ENCODE measurements at regions not wholly inside any gene's neighbourhood (a gene's known extent, or its start where the extent isn't known, plus 50 kb on each side); places are given as distances from the start of the nearest gene placed in this dataset.

DNA sequence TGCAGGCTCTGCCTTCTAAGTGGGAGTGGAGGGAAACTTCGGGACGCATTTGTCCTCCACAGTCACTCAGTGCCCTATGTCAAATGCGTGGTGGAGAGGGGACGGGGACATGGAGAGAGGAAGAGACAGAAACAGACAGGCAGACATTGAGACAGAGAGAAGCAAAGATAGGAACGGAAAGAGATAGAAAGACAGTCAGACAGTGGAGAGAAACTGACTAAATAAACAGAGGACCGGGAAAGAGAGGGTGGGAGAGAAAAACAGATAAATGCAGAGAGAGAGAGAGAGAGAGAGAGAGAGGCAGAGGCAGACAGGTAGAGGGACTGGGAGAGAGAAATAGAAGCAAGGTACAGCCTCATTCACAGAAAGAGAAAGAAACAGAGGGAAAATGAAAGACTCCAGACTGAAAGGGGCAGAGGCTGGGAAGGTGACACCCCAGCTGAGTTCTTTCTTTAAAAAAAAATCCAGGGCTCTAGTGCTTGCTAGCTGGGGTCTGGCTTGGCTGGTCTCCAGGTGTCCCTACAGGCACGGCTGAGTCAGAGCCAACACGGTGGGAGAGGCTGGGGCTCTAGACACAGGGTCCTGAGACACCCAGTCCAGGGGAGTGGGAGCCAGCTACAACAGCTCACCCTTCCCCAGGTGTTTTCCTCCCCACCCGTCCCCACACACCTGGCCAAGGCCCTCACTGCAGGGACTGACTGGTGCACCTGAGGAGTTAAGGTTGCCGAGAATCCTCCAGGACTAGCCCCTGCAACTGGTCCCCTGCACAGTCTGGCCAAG lies 506.1 kb upstream of the PROK2 start:
- no peak for DNase-seq

DNA sequence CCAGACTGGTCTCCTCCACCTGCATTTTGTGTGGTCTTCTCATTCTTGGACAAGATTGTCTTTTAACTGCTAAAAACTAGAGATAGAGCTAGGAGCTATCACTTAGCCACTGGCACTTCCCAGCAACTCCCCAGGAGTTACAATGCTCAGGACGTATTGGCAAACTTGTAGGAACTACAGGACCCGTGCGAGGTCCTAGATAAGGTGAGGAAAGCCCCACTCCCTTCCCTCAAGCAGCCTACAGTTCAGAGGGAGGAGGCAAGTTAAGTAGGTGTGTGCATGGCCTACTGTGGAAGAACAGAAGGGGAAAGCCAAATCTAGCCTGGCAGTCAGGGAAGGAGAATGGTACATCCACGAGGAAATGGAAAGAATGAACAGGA lies 504.7 kb upstream of the PROK2 start:
- DNase-seq, result no peak

DNA sequence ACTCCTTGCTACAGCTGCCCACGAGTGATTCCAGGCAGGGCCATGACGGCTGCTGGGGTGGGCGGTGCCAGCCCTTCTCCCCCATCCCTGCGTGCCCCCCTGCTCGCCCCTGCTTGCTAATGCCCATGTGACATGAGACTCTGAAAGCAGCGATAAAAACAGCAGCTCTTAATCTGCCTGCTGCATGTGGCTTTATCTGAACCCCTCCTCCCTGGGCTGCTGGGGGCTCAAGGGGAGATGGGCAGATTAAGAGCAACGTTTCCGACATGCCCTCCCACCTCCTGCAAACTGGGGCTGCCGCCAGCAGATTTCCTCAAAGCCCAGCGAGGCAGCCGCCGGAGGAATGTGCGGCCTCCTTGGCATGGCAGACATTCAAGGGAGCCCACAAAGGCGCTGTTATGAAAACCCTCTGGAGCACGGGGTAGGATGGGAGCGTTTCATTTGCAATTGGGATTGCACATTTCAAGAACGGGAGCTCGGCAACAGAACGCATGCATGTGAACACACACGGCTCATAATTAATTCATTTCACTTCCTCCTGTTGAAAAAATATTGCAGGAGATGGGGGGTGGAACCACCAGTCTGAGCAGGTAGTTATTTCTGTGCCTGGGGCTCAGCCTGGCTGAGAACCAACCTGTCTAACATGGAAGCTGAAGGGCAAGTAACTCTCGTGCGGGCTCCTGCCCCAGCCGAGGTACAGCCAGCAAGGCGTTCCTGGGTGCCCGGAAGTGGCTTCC lies 504.2 kb upstream of the PROK2 start:
- no peak for DNase-seq

DNA sequence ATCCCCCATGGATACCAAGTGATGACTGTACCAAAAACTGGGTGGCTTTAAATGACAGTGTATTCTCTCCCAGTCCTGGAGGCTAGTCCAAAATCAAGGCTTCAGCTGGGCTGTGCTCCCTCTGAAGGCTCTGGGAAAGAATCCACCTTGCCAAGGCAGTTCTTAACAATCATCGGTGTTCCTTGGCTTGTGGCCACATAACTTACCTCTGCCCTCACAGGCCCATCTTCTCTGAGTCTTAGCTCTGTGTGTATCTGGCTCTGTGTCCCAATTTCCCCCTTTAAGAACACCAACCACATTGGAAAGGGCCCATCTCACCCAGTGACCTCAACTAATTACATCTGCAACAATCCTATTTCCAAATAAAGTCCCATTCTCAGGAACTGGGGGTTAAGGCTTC lies 503.0 kb upstream of the PROK2 start:
- no peak for DNase-seq

GRCh38 chr3:72285502-72285901 lies 500.6 kb upstream of the PROK2 start:
- DNase-seq, result no peak

- no peak for DNase-seq
Observed at GRCh38 chr3:72284471-72284870, 499.5 kb upstream of the PROK2 start.

DNA sequence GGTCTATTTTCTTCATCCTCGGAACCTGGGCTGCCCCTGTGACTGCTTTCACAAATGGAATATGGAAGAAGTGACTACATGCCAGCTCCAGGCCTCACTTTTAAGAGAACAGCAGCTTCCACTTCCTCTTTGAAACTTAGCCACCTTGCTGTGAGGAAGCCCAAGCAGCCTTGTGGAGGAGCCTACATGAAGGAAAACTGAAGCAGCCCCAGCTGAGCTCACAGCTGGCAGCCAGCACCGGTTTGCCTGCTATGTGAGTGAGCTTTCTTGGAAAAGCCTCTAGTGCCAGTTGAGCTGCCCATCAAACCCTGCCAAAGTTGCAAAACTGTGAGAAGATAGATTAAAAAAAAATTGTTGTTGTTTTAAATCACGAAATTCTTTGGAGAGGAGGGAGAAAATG lies 498.0 kb upstream of the PROK2 start:
- DNase-seq, result no peak

DNA sequence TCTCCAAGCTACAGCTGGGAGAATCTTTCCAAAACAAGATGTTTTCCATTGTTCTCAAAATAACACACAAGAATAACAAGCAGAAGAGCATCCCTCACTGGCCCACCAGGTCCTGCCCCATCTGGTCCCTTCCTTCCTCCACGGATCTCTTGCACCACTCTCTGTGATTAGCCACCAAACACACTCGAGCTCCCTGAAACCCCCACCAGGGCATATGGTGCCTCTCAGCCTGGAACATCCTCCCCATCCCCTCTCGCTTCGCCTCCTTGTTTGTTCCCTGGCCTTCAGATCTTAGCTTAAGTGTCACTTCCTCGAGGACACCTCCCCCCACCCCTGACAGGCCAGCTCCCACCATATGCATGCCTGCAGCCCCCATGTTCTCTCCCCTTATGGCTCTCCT lies 496.6 kb upstream of the PROK2 start:
- DNase-seq, result no peak

GRCh38 chr3:72280876-72281275 lies 495.9 kb upstream of the PROK2 start:
- DNase-seq, result no peak

DNA sequence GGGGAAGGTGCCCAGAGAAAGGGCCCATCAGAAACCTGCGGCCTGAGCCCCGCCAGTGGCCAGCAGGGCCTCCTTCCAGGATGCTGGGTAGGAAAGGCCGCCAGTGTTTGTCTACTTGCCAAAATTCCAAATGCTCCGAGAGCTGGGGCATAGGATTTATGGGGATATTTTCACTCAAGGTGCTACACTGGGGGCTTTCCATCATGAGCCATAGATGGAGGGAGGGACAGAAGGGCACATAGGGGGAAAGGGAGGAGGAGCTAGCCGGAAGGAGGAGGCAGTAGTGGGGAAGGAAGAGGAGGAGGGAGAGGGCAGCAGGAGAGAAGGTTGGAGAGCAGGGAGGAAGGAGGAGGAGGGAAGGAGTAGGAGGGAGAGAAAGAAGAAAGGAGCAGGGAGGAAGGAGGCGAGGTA lies 494.7 kb upstream of the PROK2 start:
- no peak for DNase-seq

DNA sequence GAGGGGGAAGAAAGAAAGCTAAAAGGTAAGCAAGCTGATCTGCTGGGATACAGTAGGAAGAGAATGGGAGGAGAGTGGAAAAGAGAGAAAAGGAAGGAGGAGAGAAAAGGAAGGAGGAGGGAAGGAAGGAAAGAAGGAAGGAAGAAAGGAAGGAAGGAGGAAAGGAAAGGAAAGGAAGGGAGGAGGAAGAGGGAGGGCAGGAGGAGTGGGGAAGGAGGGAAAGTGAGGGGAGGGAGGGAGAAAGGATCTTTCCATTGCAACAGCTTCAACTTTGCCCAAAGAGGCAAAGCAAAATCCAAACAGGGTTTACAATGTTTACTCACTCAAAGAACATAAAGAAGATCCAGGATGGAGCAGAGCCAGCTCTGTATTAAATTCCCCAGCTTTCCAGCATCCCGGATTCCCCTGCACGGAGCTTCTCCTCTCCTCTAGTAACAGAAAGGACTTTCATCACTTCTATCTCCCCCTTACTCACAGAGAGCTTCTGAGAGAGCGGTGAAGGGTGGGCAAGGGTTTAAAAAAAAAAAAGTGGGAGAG lies 494.2 kb upstream of the PROK2 start:
- DNase-seq, result no peak

GRCh38 chr3:72278349-72279067 lies 493.6 kb upstream of the PROK2 start:
- DNase-seq, result no peak

DNA sequence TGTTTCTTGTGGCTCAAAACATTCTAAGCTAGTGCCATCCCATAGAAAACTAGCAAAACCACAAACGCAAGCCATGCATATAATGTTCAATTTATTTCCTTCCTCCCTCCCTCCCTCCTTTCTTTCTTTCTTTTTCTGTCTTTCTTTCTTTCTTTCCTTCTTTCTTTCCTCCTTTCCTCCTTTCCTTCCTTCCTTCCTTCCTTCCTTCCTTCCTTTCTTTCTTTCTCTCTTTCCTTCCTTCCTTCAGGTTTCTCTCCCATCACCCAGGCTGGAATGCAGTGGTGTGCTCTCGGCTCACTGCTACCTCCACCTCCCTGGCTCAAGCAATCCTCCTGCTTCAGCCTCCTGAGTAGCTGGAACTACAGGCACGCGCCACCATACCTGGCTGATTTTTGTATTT lies 492.8 kb upstream of the PROK2 start:
- no peak for DNase-seq

GRCh38 chr3:72276806-72277205 lies 491.9 kb upstream of the PROK2 start:
- DNase-seq, result no peak

DNA sequence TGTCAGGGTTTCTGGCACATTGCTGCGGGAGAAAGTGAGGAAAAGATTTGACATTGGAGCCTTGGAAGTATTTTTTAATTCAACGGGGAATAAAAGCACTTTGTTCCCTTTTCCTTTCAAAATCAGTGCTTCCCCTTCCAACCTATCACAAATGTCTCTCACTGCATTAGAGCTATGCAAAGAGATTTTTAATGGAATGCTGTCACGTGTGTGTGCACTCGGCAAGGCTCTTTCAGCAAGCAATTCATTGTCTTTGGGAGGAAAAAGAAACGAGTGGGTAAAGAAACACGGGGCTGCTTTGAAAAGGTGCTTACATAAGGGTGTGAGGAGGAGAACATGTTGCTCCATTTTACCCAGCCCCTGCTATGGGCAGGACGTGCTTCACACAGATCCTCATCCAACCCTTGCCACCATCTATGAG lies 490.4 kb upstream of the PROK2 start:
- no peak for DNase-seq

DNA sequence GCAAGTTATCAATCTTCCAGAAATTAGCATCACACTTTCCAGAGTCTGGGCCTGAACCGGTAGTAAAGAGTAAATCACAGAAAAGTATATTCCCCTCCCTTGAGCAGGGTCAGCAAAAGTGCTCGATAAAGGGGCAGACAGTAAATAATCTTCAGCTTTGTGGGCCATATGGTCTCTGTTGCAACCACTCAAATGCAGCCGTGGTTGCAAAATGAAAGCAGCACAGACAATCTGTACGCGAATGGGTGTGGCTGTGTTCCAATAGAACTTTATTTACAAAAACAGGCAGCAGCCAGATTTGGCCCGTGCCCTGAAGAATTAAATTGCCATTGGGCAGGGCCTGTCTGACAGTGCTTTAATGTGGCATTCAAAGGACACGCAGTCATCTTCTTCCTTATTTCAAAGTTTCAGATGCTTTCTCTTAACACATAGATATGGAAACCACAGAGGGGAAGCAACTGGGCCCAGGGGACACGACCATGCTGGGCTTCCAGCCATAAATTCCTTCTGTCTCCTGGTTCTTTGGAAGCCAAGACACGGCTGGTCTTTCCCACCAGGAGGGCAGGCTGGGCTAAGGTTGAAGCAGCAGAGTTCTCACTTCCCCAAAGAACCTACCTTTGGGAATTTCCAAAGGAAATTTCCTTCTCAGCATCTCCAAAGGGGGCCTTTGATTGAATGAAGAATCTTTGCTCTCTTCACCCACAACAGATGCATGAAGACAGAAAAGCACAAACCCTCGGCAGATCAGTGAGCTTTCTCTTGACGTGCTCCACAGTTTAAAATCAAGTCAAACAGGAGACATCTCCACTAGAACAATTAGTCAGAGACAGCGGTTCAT lies 489.8 kb upstream of the PROK2 start:
- DNase-seq, result no peak

DNA sequence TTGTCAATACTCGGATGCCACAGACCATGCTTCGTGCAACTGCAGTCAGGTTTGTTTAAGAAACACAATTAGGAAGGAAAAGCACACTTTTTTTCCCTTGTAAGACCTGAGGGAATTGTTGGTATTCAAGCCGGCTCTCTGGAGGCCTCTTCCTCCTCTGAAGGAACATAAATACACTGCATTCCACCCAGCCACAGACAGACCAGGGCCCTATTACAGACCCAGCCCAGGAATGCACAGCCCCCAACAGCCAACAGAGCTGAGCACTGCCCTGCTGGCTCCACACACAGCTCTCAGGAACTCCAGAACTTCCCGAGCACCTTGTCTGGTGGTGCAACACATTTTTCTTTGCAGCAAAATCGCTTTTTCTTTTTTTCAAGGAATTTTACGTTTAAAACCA lies 488.7 kb upstream of the PROK2 start:
- no peak for DNase-seq

GRCh38 chr3:72272356-72272755 lies 487.4 kb upstream of the PROK2 start:
- DNase-seq, result no peak

DNA sequence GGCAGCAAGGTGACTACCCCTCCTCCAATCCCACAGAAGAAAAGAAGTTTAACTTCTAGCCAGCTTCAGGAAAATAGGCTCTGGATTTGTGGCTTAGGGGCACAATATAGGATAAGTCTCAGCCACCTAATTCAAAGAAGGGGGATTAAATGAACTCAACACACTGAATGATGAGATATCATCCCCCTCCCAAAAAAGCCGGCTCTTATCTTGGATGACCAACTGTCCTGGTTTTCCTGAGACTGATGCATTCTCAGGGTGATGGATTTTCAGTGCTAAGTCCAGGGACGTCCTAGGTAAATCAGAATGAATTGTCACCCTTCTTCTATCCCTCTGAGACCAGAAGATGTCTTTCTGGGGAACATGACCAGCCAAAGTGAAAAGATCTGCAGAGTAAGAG lies 487.0 kb upstream of the PROK2 start:
- DNase-seq, result no peak

DNA sequence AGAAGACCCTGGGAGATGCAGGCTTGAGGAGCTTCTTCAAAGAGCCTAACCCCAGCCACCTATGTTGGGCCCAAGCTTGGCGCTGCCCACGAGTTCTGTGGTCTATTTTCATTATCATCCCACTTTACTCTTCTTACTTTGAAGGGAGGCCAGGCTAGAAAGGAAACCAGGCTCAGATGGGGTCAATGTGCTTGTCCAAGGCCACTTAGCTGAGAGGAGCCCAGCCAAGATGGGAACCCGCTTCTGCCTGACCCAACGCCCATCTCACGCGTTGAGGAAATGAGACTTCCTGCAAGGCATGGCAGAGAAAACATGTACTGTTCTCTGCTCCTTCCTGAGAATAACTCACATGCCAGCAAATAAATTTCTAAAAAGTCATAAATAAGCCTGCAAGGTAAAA lies 486.3 kb upstream of the PROK2 start:
- DNase-seq, result no peak

DNA sequence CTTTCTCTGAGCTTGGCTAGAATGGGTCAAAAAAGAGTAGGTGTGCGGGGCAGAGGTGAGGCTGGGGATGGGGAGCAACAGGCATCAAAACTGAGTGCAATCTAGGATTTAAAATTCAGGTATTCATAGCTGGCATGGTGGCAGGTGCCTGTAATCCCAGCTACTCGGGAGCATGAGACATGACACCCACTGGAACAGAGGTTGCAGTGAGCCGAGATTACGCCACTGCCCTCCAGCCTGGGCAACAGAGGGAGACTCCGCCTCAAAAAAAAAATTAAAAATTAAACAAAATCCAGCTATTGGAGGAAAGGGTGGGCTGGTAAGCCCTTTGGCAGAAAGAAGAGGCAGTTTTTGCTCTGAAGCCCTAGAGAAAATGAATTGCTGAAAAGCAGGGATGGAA lies 485.8 kb upstream of the PROK2 start:
- no peak for DNase-seq

DNA sequence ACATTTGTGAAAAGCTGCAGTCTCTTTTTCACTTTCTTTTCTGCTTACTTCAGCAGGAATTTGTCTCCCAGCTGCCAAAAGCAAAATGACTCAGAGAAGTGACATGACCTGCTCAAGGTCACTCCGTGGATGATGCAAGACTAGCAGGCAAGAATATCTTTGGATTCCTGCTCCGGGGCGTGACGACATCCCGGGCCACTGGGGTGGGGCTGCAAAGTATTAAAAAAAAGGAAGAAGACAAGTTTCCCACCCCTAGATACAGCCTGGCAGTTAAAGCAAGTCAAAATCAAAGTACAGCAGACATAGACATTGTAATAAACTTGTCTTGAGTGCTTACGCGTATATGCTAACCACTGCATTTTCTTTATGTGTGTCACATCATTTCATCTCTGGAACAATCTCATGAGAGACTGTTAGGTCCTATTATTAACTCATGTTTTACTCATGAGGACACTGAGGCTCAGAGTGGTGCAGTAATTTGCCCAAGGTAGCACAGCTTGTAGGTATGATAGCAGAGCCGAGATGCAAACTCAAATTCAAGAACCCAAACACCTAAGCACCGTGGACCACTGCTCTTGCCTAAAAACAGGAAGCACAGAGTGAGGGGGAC lies 485.2 kb upstream of the PROK2 start:
- no peak for DNase-seq

Data from activated CD4-positive, CD25-positive, alpha-beta regulatory T cell treated with anti-CD3 and anti-CD28 coated beads, Interleukin-2, amount 50 U/mL, for 72 hours (primary cell).